HG03025 (cell line): ENCODE measurements at regions not wholly inside any gene's neighbourhood (a gene's known extent, or its start where the extent isn't known, plus 50 kb on each side); places are given as distances from the start of the nearest gene placed in this dataset.
"Not testable (repeated sequence)": the region's sequence is repeated elsewhere in the genome, so short reads cannot be mapped to it uniquely, and the experiment has no call there.

Experiments
- ATAC-seq: cut with Tn5 transposase; IDR thresholded peaks from one replicate; pipeline ENCODE4 v1.9.1; 2021; ENCODE audit warnings: mild to moderate bottlenecking, moderate library complexity; ENCODE audit not compliant: unreplicated experiment, low FRiP score

- ATAC-seq = no peak
Observed at GRCh38 chr13:80901530-80901929, 560.6 kb upstream of the SPRY2 start.

GRCh38 chr13:80901111-80901510 is 560.2 kb upstream of the SPRY2 start:
- ATAC-seq = no peak

DNA sequence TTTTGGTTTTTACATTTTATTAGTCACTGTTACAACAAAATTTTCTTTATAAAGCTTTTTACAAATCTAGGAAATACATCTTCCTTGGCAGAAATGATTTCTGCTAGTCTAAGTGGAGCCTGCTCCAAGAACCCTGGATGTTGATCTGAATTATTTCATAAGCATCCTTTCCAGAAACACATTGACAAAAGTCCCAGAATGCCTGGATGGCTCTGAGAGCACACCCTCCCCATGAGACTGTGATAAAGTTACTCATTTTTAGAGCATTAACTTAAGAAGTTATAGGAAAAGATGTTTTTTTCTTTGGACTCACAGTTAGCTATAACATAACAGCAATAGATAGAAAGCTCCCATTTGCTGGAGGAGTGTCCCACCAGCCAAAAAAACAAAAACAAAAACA is 559.6 kb upstream of the SPRY2 start:
- ATAC-seq = no peak

DNA sequence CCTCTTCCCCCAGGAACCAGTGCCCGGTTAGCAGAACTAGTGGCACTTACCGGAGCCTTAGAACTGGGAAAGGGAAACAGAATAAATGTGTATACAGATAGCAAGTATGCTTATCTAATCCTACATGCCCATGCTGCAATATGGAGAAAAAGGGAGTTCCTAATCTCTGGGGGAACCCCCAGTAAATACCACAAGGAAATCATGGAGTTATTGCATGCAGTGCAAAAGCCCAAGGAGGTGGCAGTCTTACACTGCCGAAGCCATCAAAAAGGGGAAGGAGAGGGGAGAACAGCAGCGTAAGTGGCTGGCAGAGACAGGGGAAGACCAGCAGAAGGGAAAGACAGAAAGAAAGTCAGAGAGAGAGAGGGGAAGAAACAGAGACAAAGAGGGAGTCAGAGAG is 556.7 kb upstream of the SPRY2 start:
- ATAC-seq = not testable (repeated sequence)

- no peak for ATAC-seq
Observed at GRCh38 chr13:80894917-80895316, 554.0 kb upstream of the SPRY2 start.

DNA sequence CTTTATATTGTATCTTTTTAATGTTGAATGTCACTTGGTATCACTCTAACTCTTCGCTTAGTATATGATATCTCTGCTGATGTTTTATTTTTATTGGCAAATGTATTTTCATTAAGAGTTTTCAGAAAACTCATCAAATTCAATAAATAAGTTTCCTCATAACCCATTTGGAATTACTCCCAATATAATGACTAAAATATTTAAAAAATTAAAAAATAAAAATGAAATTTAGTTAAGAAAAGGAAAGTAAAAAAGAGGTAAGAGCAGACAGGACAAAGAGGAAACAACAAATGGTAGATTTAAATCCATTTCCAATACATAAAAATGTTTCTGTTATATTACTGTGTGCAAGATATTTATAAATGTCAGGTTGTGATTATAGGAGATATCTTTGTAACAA is 548.9 kb upstream of the SPRY2 start:
- no peak for ATAC-seq

DNA sequence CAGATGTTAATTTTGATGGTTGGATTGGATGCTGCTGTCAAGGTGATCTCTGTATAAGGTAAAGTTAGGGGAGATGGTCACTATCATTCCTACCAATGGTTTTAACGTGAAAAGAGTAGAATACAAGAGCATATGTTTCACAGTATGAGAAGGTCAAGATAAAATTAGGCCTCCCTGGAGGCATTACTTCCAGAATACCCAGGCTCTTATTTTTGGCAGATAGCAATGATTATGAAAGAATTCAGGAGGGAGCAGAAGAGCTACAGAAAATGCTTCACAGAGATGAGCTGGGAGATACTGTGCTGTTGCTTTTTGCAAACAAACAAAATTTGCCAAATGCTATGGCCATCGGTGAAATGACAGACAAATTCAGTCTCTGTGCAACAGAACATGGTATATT is 547.5 kb upstream of the SPRY2 start:
- ATAC-seq = no peak

- ATAC-seq = no peak
Observed at GRCh38 chr13:80884056-80884785, 543.3 kb upstream of the SPRY2 start.

DNA sequence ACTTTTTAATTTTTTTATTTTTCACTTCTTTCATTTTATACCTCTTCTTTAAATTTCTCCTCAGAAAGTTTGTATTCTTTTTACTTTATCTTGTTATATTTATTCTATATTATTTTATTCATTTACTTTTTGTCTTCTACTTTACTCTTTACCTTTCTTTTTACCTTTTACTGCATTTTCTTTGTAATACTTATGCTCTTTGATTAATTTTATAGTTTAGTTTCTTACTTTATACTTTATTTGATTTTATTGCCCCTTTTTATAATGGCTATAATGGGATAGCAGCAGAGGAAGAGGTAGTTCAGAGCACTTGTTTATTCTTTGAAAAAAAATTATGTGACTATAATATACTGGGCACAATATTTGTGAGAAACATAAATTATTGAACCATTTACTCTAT is 542.6 kb upstream of the SPRY2 start:
- no peak for ATAC-seq

- no peak for ATAC-seq
Observed at GRCh38 chr13:80881942-80882445, 541.1 kb upstream of the SPRY2 start.

- no peak for ATAC-seq
Observed at GRCh38 chr13:80881495-80881894, 540.6 kb upstream of the SPRY2 start.

DNA sequence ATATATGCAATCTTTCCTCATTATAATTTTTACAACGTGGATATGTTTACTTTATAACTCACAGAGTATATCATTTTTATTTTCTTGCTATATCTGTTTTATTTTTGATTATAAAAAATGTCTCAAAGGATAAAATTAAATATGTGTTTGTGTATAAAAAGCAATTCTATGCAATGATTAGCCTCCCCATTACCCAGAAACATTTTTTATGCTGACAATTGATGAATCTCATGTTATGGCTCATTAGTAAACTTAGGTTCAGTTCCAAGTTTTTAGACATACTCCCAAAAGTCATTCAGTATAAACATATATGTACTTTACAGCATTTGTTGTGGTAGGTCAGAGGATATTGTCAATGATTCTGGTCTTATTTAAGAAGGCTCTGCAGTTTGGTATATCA is 540.1 kb upstream of the SPRY2 start:
- no peak for ATAC-seq

GRCh38 chr13:80877944-80878241 is 537.0 kb upstream of the SPRY2 start:
- ATAC-seq = no peak

DNA sequence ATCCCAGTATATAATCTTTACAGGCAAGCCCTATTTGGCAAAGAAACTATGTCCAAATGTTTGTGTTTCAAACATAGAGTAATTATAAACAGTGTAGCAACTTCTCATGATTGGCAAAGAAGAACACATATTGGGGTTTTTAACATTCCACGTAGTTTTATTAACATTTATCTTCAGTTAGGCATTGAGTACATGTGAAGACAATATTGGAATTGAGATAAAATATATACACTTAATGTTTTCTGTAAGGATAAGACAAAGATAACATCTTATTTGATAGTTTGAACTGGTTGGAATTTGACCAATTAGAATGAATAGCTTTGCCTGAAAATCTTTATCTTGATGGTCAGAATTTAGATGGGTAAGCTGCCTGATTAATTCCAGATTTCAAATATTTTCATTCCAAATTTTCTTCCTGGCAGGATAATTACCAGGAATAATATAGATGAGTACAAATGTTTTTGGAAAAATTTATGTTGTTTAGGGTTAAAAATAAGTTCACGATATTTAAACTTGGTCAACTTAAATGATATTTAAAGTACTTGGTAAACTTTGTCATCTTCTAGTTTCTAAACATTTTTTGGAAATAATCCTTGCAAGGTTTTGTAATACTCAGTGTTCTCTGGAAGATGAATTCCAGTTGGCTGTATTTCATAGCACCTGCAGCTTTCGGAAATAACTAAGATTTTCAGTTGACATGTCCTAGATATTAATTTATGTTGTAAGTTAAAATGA is 536.5 kb upstream of the SPRY2 start:
- ATAC-seq = no peak

DNA sequence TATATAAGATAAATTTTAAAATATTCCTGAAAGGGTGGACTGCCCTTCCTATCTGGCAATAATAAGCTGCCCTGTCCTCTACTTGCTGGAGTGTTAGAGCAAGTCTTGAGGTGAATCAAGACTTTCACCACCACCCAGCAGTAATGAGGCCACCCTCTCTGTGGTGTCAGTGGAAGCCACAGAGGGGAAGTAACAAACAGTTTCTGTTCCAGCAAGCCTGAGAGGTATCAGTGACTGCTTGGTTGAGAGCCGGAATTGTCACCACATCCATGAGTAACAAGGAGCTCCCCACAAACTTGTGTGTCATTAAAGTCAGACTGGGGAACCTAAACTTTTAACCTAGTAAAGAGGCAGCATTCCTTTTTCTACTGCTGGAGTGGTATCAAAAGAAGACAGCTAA is 532.7 kb upstream of the SPRY2 start:
- ATAC-seq = peak; percentile 88

- ATAC-seq = not testable (repeated sequence)
Observed at GRCh38 chr13:80871971-80872370, 531.0 kb upstream of the SPRY2 start.

GRCh38 chr13:80871481-80871880 is 530.6 kb upstream of the SPRY2 start:
- no peak for ATAC-seq

- no peak for ATAC-seq
Observed at GRCh38 chr13:80870186-80870585, 529.3 kb upstream of the SPRY2 start.

DNA sequence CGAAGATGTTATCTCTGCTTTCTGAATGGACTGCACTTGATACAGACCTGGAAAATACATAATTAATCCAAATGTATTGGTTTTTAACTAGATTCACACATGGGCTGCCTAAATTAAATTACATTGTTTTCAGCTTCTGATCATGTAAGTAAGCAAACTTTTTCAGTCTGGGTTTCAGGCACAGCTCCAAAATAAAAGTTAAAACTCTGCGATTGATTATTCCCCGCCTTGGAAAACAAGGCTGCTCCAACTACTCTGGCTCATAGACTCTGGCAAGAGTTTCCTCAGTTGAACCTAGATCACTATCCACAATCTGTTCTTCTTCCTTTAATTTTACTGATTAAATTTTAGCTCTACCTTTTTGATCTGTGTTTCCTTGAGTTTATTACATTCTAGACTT is 526.0 kb upstream of the SPRY2 start:
- no peak for ATAC-seq

DNA sequence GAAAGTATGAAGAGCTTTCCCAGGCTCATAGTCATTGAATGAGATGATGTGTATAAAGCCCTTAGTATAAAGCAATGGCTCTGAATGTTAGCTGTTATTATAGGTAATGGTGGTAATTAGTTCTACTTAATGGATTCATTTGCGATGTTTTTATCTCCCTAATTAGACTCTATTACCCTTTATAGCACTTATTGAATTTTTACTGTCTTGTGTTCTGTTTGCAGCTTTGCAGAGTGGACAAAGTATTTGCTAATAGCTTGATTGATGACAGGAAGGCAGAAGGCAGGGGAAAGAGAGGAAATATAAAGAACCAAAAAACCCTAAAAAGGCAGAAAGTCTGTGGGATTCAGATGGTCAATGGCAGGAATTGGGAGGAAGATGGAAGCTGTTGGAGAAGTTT is 524.4 kb upstream of the SPRY2 start:
- ATAC-seq = no peak

- ATAC-seq = no peak
Observed at GRCh38 chr13:80862456-80862855, 521.5 kb upstream of the SPRY2 start.

- ATAC-seq = no peak
Observed at GRCh38 chr13:80860845-80861244, 519.9 kb upstream of the SPRY2 start.
